ENCODE measurements at regions not wholly inside any gene's neighbourhood (a gene's known extent, or its start where the extent isn't known, plus 50 kb on each side); places are given as distances from the start of the nearest gene placed in this dataset.

DNA sequence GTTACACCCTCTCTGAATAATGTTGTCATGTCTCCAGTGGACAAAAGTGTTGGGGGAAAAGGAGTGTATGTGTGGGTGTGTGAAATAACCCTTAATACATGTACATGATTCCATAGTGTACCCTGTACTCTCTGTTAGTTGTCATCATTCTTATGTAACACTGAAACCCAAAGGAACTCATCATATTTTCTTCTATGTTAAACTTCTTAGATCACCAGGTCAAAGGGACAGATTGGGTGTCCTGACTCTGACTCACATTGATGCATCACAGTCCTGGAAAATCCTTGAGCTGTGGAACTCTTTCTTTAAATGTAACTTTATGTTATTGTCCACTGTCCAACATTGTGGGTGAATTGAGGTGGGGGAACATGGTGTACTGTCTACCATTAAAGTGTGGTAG lies 350.5 kb downstream of the DHX35 start:
- TF ChIP-seq, protein P1, sequence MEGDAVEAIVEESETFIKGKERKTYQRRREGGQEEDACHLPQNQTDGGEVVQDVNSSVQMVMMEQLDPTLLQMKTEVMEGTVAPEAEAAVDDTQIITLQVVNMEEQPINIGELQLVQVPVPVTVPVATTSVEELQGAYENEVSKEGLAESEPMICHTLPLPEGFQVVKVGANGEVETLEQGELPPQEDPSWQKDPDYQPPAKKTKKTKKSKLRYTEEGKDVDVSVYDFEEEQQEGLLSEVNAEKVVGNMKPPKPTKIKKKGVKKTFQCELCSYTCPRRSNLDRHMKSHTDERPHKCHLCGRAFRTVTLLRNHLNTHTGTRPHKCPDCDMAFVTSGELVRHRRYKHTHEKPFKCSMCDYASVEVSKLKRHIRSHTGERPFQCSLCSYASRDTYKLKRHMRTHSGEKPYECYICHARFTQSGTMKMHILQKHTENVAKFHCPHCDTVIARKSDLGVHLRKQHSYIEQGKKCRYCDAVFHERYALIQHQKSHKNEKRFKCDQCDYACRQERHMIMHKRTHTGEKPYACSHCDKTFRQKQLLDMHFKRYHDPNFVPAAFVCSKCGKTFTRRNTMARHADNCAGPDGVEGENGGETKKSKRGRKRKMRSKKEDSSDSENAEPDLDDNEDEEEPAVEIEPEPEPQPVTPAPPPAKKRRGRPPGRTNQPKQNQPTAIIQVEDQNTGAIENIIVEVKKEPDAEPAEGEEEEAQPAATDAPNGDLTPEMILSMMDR (IDR thresholded peaks at IDR 0.05) = no peak
- no peak for TF ChIP-seq FOXP1 (CRISPR knock-in tag; IDR thresholded peaks at IDR 0.05; ENCODE audit: borderline replicate concordance)
- no peak for TF ChIP-seq FOXJ3 (CRISPR knock-in tag; IDR thresholded peaks at IDR 0.05; ENCODE audit: borderline replicate concordance)
- TF ChIP-seq, protein P2, sequence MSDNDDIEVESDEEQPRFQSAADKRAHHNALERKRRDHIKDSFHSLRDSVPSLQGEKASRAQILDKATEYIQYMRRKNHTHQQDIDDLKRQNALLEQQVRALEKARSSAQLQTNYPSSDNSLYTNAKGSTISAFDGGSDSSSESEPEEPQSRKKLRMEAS (CRISPR knock-in tag; IDR thresholded peaks at IDR 0.05) = no peak
- TF ChIP-seq GABPB1 (CRISPR knock-in tag; IDR thresholded peaks at IDR 0.05) = no peak
- no peak for TF ChIP-seq ZNF138 (CRISPR knock-in tag; conservative IDR thresholded peaks at IDR 0.05)
- no peak for TF ChIP-seq SP1 (CRISPR knock-in tag; conservative IDR thresholded peaks at IDR 0.05)
- TF ChIP-seq NR3C1 (CRISPR knock-in tag; conservative IDR thresholded peaks at IDR 0.05; ENCODE audit: low read depth) = no peak

Data from WTC11 (cell line).